ENCODE measurements at regions not wholly inside any gene's neighbourhood (a gene's known extent, or its start where the extent isn't known, plus 50 kb on each side); places are given as distances from the start of the nearest gene placed in this dataset.

DNA sequence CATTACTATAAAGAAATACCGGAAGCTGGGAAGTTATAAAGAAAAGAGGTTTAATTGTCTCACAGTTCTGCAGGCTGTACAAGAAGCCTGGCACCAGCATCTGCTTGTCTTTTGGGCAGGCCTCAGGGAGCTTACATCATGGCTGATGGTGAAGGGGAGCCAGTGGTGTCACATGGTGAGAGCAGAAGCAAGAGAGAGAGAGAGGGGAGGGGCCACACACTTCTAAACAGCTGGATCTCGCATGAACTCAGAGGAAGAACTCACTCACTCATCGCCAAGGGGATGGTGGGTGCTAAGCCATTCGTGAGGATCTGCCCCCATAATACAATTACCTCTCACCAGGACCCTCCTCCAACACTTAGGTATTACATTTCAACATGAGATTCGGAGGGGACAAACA, 51.8 kb upstream of the ANKRD34C start:
- TF ChIP-seq, protein P1, sequence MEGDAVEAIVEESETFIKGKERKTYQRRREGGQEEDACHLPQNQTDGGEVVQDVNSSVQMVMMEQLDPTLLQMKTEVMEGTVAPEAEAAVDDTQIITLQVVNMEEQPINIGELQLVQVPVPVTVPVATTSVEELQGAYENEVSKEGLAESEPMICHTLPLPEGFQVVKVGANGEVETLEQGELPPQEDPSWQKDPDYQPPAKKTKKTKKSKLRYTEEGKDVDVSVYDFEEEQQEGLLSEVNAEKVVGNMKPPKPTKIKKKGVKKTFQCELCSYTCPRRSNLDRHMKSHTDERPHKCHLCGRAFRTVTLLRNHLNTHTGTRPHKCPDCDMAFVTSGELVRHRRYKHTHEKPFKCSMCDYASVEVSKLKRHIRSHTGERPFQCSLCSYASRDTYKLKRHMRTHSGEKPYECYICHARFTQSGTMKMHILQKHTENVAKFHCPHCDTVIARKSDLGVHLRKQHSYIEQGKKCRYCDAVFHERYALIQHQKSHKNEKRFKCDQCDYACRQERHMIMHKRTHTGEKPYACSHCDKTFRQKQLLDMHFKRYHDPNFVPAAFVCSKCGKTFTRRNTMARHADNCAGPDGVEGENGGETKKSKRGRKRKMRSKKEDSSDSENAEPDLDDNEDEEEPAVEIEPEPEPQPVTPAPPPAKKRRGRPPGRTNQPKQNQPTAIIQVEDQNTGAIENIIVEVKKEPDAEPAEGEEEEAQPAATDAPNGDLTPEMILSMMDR (conservative IDR thresholded peaks at IDR 0.05), result no peak
- no peak for TF ChIP-seq ZFX (IDR thresholded peaks at IDR 0.05)
